GM12872 (cell line): ENCODE measurements at regions not wholly inside any gene's neighbourhood (a gene's known extent, or its start where the extent isn't known, plus 50 kb on each side); places are given as distances from the start of the nearest gene placed in this dataset.

ENCODE experiments used
- TF ChIP-seq, protein P1 (sequence below): IDR thresholded peaks from 3 replicates; pipeline ENCODE4 v1.5.1; 2011; ENCODE audit warnings: low read depth, mild to moderate bottlenecking, low read length, moderate library complexity; ENCODE audit not compliant: insufficient read depth

DNA sequence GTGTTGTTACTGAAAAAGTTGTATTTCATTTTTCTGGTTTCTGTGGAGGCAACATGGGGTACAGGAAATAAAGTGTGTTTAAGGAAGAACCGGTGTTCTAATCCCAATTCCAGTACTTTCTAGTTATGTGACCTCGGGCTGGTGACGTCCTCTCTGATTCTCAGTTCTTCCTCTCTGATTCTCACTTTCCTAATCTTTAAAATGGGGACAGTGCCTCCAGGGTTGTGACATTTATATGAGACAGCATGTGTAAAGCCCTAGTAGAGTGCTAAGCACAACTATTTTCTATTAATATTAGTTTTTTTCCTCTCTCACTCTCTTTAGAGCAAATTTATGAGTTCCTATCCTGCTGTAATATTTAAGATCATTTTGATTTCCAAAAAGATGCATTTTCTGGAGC, 50.9 kb upstream of the PTPDC1 start:
- TF ChIP-seq, protein P1, sequence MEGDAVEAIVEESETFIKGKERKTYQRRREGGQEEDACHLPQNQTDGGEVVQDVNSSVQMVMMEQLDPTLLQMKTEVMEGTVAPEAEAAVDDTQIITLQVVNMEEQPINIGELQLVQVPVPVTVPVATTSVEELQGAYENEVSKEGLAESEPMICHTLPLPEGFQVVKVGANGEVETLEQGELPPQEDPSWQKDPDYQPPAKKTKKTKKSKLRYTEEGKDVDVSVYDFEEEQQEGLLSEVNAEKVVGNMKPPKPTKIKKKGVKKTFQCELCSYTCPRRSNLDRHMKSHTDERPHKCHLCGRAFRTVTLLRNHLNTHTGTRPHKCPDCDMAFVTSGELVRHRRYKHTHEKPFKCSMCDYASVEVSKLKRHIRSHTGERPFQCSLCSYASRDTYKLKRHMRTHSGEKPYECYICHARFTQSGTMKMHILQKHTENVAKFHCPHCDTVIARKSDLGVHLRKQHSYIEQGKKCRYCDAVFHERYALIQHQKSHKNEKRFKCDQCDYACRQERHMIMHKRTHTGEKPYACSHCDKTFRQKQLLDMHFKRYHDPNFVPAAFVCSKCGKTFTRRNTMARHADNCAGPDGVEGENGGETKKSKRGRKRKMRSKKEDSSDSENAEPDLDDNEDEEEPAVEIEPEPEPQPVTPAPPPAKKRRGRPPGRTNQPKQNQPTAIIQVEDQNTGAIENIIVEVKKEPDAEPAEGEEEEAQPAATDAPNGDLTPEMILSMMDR: no peak

DNA sequence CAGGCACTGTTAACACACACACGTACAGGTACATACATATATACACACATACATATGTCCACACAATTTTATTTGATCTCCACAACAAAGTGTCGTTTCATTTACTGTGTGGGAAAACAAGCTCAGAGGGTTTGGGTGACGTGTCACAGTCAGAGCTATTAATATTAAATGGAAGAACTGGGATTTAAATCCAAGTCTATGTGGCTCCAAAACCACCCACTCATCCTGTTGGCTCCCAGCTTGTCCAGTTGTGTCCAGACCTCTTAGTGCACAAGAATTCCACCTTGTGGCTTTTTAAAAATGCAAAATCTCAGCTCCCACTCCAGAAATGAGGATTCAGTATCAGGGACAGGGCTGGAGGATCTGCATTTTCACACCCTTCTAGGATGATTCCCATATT, 52.3 kb upstream of the PTPDC1 start:
- TF ChIP-seq, protein P1: no peak

DNA sequence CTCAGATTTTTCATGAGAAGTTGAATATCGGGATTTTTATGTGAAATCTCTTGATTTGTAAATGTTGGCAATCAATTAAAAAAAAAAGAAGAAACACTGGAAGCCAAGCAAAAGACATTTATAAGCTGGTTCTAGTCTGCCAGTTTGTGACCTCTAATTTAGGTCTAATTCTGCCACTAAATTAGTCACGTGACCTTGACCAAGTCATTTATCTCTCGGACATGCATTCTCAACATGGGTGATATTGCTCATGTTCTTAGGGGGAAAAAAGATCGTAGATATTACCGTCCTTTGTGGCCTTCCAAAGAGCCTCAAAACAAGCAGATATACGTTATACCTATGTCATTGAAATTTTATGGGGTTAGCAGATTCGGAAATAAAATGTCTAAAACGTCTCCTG, 52.9 kb upstream of the PTPDC1 start:
- TF ChIP-seq, protein P1: no peak

DNA sequence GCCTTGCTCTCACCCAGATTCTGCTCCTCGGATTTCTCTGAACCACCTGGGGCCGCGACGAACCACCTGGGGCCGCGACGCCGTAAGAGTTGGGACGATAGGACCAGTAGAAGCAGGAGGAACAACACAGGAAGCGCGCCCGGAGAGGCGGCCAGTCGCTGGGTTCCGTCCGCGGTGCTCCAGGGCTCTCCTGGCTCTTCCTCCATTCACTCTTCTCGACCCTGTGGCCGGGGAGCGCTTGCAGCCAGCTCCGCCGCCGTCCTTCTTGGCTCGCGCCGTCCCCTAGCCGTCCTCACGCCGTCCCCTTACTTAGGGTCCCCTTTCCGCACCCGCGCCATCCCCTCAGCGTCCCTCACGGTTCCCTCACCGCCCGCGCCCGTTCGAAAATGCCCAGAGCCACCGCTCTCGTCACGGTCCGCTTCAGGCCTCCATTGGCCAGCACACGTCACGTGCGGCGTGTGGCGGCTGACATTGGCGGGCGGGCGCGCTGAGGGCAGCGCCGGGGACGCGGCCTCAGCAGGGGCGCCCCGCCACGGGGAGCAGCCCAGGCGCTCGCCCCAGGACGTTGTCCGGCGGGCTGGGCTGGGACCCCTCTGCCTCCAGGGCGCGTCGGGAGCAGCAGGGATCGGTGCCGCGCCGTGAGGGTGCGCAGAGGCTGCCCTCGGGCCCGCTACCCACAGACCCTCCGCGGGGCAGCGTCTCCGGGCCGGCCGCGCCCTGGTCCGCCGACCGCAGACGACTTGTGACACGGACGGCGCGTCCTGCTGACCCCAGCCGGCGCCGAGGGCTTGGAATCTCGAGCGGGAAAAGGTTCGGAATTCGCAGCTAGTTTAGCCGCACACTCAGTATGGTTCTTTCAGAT, 53.7 kb upstream of the PTPDC1 start:
- TF ChIP-seq, protein P1: no peak

DNA sequence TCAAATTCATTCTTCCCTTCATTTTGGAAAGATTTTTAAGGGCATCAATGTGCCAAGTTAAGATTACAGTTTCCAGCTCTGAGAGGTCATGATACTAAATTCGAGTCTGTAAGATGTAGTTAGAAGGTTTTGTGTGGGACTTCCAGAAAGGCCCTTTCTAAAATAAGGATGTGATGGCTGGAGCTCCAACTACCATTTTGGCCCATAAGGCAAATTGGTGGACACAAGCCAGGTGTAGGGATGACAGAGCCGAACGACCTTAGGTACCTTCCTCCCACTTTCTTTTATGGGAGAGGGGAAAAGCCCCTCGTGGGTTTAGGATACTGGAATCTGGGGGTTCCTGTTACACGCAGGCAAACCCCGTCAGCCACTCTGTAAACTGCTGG, 54.3 kb upstream of the PTPDC1 start:
- TF ChIP-seq, protein P1: no peak

DNA sequence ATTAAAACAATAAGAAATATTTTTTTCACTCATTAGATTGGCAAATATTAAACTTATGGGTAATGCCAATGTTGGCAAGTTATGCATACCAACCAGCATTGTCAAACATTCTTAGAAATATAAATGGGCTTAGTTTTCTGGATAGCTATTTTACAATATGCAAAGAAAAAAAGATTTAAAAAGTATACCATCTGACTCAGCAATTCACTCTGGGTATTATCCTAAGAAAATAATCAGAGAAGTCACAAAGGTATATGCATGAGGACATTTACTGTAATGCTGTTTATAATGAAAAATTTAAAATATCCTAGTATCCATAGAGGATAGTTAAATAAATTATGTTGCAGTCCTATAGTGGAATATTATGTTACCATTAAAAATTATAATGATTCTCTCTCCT, 57.4 kb upstream of the PTPDC1 start:
- TF ChIP-seq, protein P1: no peak

DNA sequence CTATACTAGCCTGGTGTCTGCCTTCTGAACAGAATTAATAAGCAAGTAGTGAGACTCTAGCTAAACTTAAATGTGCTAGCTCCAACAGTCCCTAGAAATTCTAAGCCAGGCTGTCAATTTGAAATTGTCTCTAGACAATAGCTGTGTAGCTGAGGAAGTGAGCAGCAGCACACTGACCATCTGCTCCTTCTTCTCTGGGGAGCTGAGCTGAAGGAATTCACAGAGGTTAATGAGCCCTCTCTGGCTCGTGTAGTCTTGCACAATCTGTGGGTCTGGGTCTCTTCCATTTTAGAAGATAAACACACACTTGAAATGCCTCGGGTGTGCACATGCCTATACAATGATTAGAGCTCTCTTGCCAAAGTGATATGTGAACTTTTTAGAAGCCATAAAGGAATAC, 63.5 kb upstream of the BARX1 start:
- TF ChIP-seq, protein P1: no peak
